Superior temporal gyrus (tissue), 1 donor: ENCODE measurements at regions not wholly inside any gene's neighbourhood (a gene's known extent, or its start where the extent isn't known, plus 50 kb on each side); places are given as distances from the start of the nearest gene placed in this dataset.
"Not testable (repeated sequence)": the region's sequence is repeated elsewhere in the genome, so short reads cannot be mapped to it uniquely, and the experiment has no call there.

Source experiments
- DNase-seq: peaks from one replicate; pipeline ENCODE4 v3.0.0-alpha.2; 2016; ENCODE audit errors: extremely low spot score

DNA sequence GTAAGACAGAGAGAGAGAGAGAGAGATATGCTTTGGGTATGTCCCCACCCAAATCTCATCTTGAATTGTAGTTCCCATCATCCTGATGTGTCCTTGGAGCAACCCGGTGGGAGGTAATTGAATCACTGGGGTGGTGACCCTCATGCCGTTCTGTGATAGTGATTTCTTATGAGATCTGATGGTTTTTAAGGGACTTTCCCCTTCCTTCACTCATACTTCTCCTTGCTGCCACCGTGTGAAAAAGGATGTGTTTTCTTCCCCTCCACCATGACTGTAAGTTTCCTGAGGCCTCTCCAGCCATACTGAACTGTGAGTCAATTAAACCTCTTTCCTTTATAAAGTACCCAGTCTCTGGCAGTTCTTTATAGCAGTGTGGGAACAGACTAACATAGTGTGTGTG is 60.3 kb downstream of the EOMES start:
- DNase-seq: no peak

DNA sequence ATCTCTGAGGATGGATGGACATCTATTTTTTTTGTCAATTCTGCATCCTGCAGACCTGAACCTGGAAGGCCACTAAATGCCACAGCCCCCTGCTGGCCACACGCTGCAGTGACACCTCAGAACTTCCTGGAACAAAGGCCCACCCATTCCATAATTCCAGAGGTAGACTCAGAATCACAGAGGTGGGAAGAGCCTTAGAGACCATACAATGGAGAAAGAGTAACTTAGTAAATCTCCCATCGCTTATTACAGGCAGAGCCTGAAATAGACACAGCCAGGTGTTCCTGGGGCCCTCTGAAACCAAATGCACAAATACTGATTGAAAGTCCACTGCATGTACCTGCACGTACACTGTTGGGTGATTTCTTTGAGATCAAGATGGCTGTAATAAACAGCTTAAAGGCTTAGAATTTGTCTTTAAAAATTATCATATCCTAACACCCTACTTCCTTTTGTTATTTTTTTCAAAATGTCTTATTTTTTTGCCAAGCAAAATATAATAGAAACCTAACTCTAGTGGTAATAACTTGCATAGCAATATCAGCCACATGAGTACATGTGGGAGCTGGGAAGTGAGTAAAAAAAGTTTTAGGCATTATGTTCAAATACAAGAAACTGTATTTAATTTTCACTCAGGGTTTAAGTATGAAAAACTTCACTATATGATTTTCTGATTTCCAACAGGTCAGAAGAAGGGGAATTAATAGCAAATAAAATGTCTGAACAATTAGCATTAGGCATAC is 62.7 kb downstream of the EOMES start:
- no peak for DNase-seq

- no peak for DNase-seq
Observed at GRCh38 chr3:27658741-27659140, 63.4 kb downstream of the EOMES start.

- DNase-seq: no peak
Observed at GRCh38 chr3:27657871-27658270, 64.3 kb downstream of the EOMES start.

DNA sequence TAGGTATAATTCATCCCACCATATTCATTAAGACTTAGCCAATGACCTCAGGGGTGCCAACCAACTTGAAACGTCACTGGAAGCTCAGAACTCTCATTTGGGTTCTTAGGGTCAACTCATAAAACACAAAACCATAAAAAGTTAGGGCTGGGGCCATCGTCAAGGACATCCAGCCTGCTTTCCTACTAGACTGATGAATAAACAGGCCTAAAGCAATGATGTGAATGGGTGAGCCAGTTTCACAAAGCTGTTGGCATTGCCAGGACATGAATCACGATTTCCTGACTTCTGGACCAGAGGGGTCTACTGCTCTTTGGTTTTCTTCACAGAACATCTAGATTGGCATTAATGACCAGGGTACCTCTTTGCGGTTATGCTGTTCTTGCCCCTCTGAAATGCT is 64.7 kb downstream of the EOMES start:
- DNase-seq: no peak

- no peak for DNase-seq
Observed at GRCh38 chr3:27656790-27657189, 65.3 kb downstream of the EOMES start.

DNA sequence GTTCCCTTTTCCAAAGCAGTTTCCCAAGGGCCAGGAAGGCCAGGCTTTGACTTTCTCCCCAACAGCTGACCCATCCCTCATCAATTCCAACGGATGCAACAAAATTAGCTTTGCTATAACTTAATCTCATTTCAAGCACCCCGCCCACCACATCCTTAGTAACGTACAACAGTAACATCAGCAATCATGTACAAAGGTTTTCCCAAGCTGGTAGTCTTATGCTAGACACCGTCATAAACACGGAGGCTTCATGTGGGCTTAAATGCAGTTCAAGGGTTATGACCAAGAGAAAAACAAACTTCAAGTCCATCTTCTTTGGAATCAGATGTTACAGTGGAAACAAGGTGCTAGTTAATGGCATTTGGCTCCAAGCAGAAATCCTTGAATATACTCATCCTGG is 66.6 kb downstream of the EOMES start:
- no peak for DNase-seq

GRCh38 chr3:27653803-27654558 is 68.1 kb downstream of the EOMES start:
- DNase-seq: no peak

GRCh38 chr3:27649277-27649676 is 72.8 kb downstream of the EOMES start:
- DNase-seq: no peak

DNA sequence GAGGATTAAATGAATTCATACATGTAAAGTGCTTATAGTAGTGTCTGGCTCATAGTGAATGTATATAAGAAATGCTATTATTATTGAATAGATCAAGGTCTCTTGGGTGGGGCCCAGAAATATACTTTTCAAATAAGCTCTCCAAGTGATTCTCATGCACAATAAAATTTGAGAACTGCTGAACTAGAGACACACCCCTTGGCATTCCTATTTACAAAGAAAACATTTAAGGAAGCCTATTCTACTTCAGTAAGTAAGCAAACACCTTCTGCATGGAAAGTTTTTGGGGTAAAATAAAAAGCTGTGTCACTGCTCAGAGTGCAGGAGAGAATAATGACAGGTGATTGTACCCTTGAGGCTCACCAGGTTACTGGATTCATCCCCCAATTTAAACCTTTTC is 75.2 kb downstream of the EOMES start:
- DNase-seq: no peak

DNA sequence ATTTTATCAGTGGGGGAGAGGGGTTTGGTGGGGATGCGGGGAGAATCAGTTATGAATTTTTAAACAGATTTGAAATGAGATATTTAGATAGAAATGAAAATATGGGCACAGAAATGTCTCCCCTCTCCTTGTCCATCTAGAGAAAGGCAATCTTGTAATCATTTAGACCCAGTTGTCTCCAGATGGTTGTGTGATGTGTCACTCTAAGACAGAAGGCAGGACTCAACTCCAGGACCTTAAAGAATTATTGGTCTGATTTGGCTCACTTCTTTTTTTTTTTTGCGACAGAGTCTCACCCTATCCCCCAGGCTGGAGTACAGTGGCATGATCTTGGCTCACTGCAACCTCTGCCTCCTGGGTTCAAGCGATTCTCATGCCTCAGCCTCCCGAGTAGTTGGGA is 77.2 kb downstream of the EOMES start:
- no peak for DNase-seq

DNA sequence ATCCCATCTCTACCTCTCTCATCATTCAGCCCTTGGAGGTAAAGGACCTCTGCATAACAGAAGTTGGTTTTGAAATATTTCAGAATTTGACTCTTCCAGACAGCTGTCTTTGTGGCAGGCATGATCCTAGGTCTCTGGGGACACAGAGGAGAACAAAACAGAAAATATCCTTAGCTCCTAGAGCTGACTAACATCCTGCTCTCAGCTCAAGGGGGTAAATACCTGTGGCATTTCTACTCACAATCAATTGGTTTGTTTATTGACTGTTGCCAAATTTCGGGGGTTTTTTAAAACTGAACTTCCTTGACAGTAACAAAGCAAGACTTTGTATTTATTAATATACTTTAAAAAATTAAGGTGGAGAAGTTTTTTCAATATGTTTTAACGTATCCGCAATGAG is 78.8 kb downstream of the EOMES start:
- DNase-seq: no peak

- no peak for DNase-seq
Observed at GRCh38 chr3:27642796-27643195, 79.3 kb downstream of the EOMES start.

DNA sequence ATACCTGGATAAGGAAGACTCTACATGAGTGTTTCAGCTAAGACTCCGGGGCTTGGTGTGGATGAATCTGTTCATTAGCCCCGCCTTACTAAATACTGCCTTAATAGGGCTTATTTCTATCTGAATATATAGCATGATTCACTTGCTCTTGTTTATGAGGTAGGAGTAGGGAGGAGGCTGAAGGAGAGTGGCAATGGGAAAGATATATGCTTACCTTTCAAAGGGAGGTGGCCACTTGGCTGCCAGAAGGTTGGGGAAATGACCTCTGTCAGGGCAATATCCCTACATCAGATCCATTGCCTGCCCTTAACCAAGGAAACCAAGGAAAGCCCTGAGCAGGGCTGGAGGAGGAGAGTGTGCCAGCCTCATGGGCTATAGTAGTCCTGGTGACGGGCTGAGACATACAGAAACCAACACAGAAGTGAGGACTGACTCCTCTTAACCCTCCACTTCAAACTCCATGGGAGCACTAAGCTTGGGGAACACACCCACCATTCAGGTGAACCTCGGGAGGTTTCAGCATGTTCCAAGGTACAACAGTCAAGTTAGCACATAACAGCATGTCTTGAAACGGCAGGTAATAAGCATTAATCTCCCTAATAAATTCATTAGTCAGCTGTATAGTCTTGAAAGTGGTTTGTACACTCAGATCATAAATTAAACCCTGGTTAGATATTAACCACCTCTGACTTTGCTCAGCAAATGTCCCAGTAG is 80.1 kb downstream of the EOMES start:
- DNase-seq: no peak

- DNase-seq: no peak
Observed at GRCh38 chr3:27641271-27641800, 80.8 kb downstream of the EOMES start.

- no peak for DNase-seq
Observed at GRCh38 chr3:27639271-27639670, 82.9 kb downstream of the EOMES start.

- DNase-seq: no peak
Observed at GRCh38 chr3:27638594-27638993, 83.5 kb downstream of the EOMES start.

DNA sequence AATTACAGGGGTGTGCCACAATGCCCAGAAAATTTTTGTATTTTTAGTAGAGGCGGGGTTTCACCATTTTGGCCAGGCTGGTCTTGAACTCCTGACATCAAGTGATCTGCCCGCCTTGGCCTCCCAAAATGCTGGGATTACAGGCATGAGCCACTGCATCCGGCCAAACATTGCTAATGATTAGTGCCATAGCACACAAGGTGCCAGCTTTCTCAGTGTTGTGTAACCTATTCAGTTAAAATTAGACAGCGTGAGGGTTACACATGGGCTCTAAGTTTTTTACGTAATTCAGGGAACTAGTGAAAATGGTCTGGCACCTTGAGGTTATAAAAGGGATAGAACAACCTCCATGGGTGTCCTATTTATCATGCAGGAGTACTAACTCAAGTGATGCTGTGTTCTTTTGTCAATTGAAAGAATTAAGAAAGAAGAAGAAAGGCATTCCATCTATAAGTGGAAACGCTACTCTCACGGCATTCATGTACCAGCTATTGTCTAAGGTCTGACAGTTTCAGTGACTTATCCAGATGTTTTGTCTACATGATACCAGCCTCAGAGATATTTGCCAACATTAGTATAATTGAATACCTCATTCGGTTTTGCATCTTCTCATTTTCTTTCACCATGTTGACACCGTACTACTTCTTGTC is 84.7 kb downstream of the EOMES start:
- no peak for DNase-seq

- DNase-seq: not testable (repeated sequence)
Observed at GRCh38 chr3:27635006-27635405, 87.1 kb downstream of the EOMES start.

DNA sequence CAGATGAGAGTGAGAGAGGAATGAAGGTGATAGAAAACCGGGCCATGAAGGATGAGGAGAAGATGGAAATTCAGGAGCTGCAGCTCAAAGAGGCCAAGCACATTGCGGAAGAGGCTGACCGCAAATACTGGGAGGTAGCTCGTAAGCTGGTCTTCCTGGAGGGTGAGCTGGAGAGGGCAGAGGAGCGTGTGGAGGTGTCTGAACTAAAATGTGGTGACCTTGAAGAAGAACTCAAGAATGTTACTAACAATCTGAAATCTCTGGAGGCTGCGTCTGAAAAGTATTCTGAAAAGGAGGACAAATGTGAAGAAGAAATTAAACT is 88.9 kb downstream of the EOMES start:
- peak; percentile 41 for DNase-seq

DNA sequence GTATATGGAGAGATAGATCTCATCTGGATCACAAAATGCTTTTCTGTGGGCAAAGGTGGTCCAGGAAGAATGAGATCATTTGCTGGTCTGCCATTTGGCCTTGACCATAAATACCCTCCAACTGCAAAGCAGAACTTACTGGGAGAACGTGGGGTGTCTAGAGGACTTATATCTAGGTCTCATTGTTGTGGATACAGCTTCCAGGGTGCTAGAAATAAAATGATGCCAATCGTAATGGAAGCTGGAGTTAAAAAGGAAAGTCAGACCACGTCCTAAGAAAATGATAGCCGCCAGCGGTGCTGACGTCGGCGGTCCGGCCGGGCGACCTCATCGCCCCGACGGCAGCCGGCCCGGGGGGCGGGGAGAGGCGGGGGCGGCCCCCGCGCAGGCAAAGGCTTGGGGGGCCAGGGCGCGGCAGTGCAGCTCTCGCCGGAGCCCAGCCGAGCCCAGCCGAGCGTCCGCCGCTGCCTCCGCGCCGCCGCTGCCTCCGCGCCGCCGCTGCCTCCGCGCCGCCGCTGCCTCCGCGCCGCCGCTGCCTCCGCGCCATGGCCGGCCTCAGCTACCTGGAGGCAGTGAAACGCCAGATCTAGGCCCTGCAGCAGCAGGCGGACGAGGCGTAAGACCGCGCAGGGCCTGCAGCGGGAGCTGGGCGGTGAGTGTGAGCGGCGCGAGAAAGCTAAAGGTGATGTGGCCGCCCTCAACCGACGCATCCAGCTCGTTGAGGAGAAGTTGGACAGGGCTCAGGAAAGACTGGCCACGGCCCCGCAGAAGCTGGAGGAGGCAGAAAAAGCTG is 89.5 kb downstream of the EOMES start:
- no peak for DNase-seq
